GM12872 (cell line): ENCODE measurements at regions not wholly inside any gene's neighbourhood (a gene's known extent, or its start where the extent isn't known, plus 50 kb on each side); places are given as distances from the start of the nearest gene placed in this dataset.

Experiments used
- CTCF ChIP-seq: IDR thresholded peaks from 3 replicates; pipeline ENCODE4 v1.5.1; 2011; ENCODE audit warnings: low read depth, mild to moderate bottlenecking, low read length, moderate library complexity; ENCODE audit not compliant: insufficient read depth

- no peak for TF ChIP-seq CTCF
Measured at GRCh38 chr2:18777250-18777812, 188.0 kb upstream of the NT5C1B start.

- no peak for TF ChIP-seq CTCF
Measured at GRCh38 chr2:18771212-18771611, 181.8 kb upstream of the NT5C1B start.

GRCh38 chr2:18763338-18763737 lies 174.0 kb upstream of the NT5C1B start:
- TF ChIP-seq CTCF = no peak

- TF ChIP-seq CTCF = no peak
Measured at GRCh38 chr2:18762667-18763066, 173.3 kb upstream of the NT5C1B start.

- TF ChIP-seq CTCF = no peak
Measured at GRCh38 chr2:18754286-18754685, 164.9 kb upstream of the NT5C1B start.

DNA sequence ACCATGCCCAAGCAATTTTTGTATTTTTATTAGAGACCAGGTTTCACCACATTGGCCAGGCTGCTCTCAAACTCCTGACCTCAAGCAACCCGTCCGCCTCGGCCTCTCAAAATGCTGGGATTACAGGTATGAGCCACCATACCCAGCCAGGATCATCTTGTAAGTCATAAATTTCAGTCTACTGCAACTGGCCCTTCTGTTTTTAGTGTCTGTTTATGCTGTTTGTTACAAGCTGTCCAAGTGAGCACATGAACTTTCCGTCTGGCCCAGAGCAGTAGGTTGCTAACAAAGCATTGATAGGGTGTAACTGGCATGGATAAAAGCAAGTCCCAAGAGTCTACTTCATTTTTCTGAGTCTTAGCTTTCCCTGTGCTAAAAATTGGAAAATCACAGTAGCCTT lies 164.4 kb upstream of the NT5C1B start:
- TF ChIP-seq CTCF = no peak

- TF ChIP-seq CTCF = no peak
Measured at GRCh38 chr2:18752667-18753422, 163.5 kb upstream of the NT5C1B start.
